B cell (primary cell): ENCODE measurements at regions not wholly inside any gene's neighbourhood (a gene's known extent, or its start where the extent isn't known, plus 50 kb on each side); places are given as distances from the start of the nearest gene placed in this dataset.

Source experiments
- ATAC-seq: fragments of 200-7000 bp; cut with Tn5 transposase; one replicate; pipeline ENCODE4 v1.10.0; 2021; ENCODE audit warnings: low read depth, mild to moderate bottlenecking, moderate number of reproducible peaks, moderate library complexity
- CTCF ChIA-PET: fragments of 350-600 bp; sonication (Branson Sonifier 250); formaldehyde crosslinking; loops from one replicate; lab custom pipeline; 2021; ENCODE audit warnings: antibody characterized with exemption, inconsistent platforms; lab: Charles Lee
- POLR2A ChIA-PET: fragments of 350-600 bp; sonication (Branson Sonifier 250); formaldehyde crosslinking; loops from one replicate; lab custom pipeline; 2021; ENCODE audit warnings: antibody characterized with exemption; lab: Charles Lee
- DNase-seq: peaks from one replicate; pipeline ENCODE4 v3.0.0; 2013
- H2AFZ ChIP-seq: 2 replicates; pipeline ENCODE4 v1.6.1; 2012; ENCODE audit warnings: mild to moderate bottlenecking, low read depth, low read length; ENCODE audit not compliant: insufficient read depth, poor library complexity, severe bottlenecking
- H3K27ac ChIP-seq, 2 donors: 1 replicate in 1 of 2; 2 replicates in 1 of 2; pipeline ENCODE4 v1.5.1; 2012 to 2013; ENCODE audit warnings: low read length in 2 of 2, mild to moderate bottlenecking in 2 of 2, moderate library complexity in 1 of 2
- H3K27me3 ChIP-seq, 4 experiments: fragments of 200-600 bp in 1 of 4; sonication (generic) in 1 of 4; replicated peaks in 1 of 4; 1 replicate in 2 of 4; 2 replicates in 2 of 4; pipeline versions ENCODE4 v1.6.1 to v1.7.0; 2013 to 2016; ENCODE audit warnings: low read length in 3 of 4, mild to moderate bottlenecking in 2 of 4, mixed read lengths in 1 of 4, moderate library complexity in 1 of 4; ENCODE audit not compliant: insufficient read depth in 4 of 4, control insufficient read depth in 3 of 4; ENCODE audit errors: control extremely low read depth in 1 of 4
- H3K36me3 ChIP-seq, 2 experiments: replicated peaks in 1 of 2; 1 replicate in 1 of 2; 2 replicates in 1 of 2; pipeline versions ENCODE4 v1.6.1 to v1.7.1; 2013; ENCODE audit warnings: low read length in 1 of 2; ENCODE audit not compliant: insufficient read depth in 2 of 2, control insufficient read depth in 1 of 2; ENCODE audit errors: control extremely low read depth in 1 of 2, extremely low read depth in 1 of 2
- H3K4me1 ChIP-seq, 2 donors: fragments of 200-600 bp in 1 of 2; sonication (generic) in 1 of 2; 1 replicate in 1 of 2; 2 replicates in 1 of 2; pipeline versions ENCODE4 v1.5.1 to v1.6.1; 2013 to 2017; ENCODE audit warnings: low read length in 2 of 2; ENCODE audit not compliant: control insufficient read depth in 2 of 2, insufficient read depth in 2 of 2
- H3K4me2 ChIP-seq: replicated peaks from 2 replicates; pipeline ENCODE3; 2012; ENCODE audit warnings: mild to moderate bottlenecking, low read depth, low read length; ENCODE audit not compliant: poor library complexity, severe bottlenecking
- H3K4me3 ChIP-seq, 5 experiments: fragments of 200-600 bp in 1 of 5; sonication (generic) in 1 of 5; 1 replicate in 3 of 5; 2 replicates in 2 of 5; pipeline versions ENCODE4 v1.5.1 to v1.7.0; 2011 to 2016; ENCODE audit warnings: low read length in 4 of 5, mild to moderate bottlenecking in 4 of 5, low read depth in 2 of 5, control low read depth in 1 of 5, moderate library complexity in 1 of 5; ENCODE audit not compliant: insufficient read depth in 1 of 5; ENCODE audit errors: control extremely low read depth in 1 of 5, extremely low read depth in 1 of 5
- H3K79me2 ChIP-seq: fragments of 200-600 bp; sonication (generic); one replicate; pipeline ENCODE4 v1.6.0; 2016; ENCODE audit warnings: low read length; ENCODE audit not compliant: control insufficient read depth, insufficient read depth
- H3K9ac ChIP-seq: fragments of 200-600 bp; sonication (generic); 2 replicates; pipeline ENCODE4 v1.6.1; 2017; ENCODE audit warnings: mild to moderate bottlenecking, low read length, moderate library complexity
- H3K9me3 ChIP-seq, 3 donors: one replicate each; pipeline versions ENCODE4 v1.6.1 to v1.7.1; 2013; ENCODE audit warnings: low read length in 2 of 3; ENCODE audit not compliant: control insufficient read depth in 2 of 3, insufficient read depth in 1 of 3; ENCODE audit errors: control extremely low read depth in 1 of 3
- H4K20me1 ChIP-seq: 2 replicates; pipeline ENCODE4 v1.6.0; 2012; ENCODE audit warnings: mild to moderate bottlenecking, low read length; ENCODE audit not compliant: insufficient read depth, control insufficient read depth, poor library complexity, severe bottlenecking
- H3K27ac Mint-ChIP-seq: one replicate; pipeline ENCODE4 v1.8.0; 2021; ENCODE audit warnings: mixed read lengths
- H3K27me3 Mint-ChIP-seq: one replicate; pipeline ENCODE4 v1.8.0; 2021; ENCODE audit warnings: mixed read lengths
- H3K4me1 Mint-ChIP-seq: one replicate; pipeline ENCODE4 v1.8.0; 2021; ENCODE audit warnings: mixed read lengths
- H3K4me3 Mint-ChIP-seq: one replicate; pipeline ENCODE4 v1.8.0; 2021; ENCODE audit warnings: mixed read lengths
- H3K9me3 Mint-ChIP-seq: one replicate; pipeline ENCODE4 v1.8.0; 2022; ENCODE audit warnings: mixed read lengths; ENCODE audit not compliant: insufficient read depth
- CTCF ChIP-seq: fragments of 200-600 bp; IDR thresholded peaks from one replicate; pipeline ENCODE4 v1.8.0; 2022; ENCODE audit warnings: antibody characterized with exemption, mild to moderate bottlenecking
- EZH2 ChIP-seq: IDR thresholded peaks from 2 replicates; pipeline ENCODE4 v1.6.1; 2012; ENCODE audit warnings: borderline replicate concordance, low read depth, mild to moderate bottlenecking, moderate library complexity, low read length; ENCODE audit not compliant: insufficient read depth, poor library complexity, severe bottlenecking
- WGBS: methylation state at CpG from one replicate; pipeline ENCODE4 v1.1.5; 2013; ENCODE audit warnings: missing lambda C conversion rate; ENCODE audit not compliant: insufficient coverage; 5-methylcytosine and 5-hydroxymethylcytosine counted together
- intact Hi-C: fragments of 100-400 bp; cut with micrococcal nuclease; formaldehyde crosslinking; loops from one replicate; pipeline ENCODE4 v1.10.0; 2022

- Histone ChIP-seq H3K27ac (no peak overlapping the region), H3K79me2 (no peaks in the 10 kb centered on the region), H3K4me2 (no peak overlapping the region), H3K9me3 (peaks cover 0 to 7% (median 0%) of the 10 kb centered on the region in 3 donors), H4K20me1 (no peaks in the 10 kb centered on the region), H3K4me1 (no peaks in the 10 kb centered on the region), H3K4me3 (no peak overlapping the region), H3K27me3 (no peaks in the 10 kb centered on the region), H2AFZ (no peak overlapping the region), H3K36me3 (no peaks in the 10 kb centered on the region), H3K9ac (no peak overlapping the region)
- Mint-ChIP-seq H3K27me3 (no peaks in the 10 kb centered on the region), H3K9me3 (no peaks in the 10 kb centered on the region), H3K4me3 (no peak overlapping the region), H3K4me1 (no peaks in the 10 kb centered on the region), H3K27ac (no peak overlapping the region)
- DNase-seq (no peak), ATAC-seq (no peak)
- POLR2A ChIA-PET: no interaction called here
- CTCF ChIA-PET: no interaction called here
- no CpG with 5 or more reads among the region's 1 CpG for WGBS
- TF ChIP-seq CTCF (no peak), EZH2 (no peak)
- intact Hi-C loops: no loop called here
These were observed 134.2 kb upstream of the LINC00305 start for GRCh38 chr18:64283059-64283458.

- CTCF ChIA-PET: no interaction called here
- H4K20me1 ChIP-seq: no peaks in the 10 kb centered on the region
- no peak overlapping the region for H3K4me2 ChIP-seq
- Mint-ChIP-seq H3K9me3 (peaks cover 4% of the 10 kb centered on the region), H3K27me3 (no peaks in the 10 kb centered on the region), H3K4me1 (no peaks in the 10 kb centered on the region), H3K4me3 (no peak overlapping the region), H3K27ac (no peak overlapping the region)
- POLR2A ChIA-PET: no interaction called here
- no peaks in the 10 kb centered on the region for H3K79me2 ChIP-seq
- H3K4me3 ChIP-seq: no peak overlapping the region
- H3K4me1 ChIP-seq: no peaks in the 10 kb centered on the region
- TF ChIP-seq CTCF (no peak), EZH2 (no peak)
- H3K9me3 ChIP-seq: peaks cover 0 to 7% (median 1%) of the 10 kb centered on the region in 3 donors
- H2AFZ ChIP-seq: no peak overlapping the region
- H3K9ac ChIP-seq: no peak overlapping the region
- 85% methylated on average over 2 of the region's 5 CpGs for whole genome bisulfite sequencing
- DNase-seq (no peak), ATAC-seq (no peak)
- H3K36me3 ChIP-seq: no peaks in the 10 kb centered on the region
- intact Hi-C loops: no loop called here
- H3K27me3 ChIP-seq: no peaks in the 10 kb centered on the region
- H3K27ac ChIP-seq: no peak overlapping the region
These were observed 129.1 kb upstream of the LINC00305 start for GRCh38 chr18:64278026-64278425.
